SK-N-SH treated with all-trans-retinoic acid at 6 μM for 48 hours (cell line): ENCODE measurements at regions not wholly inside any gene's neighbourhood (a gene's known extent, or its start where the extent isn't known, plus 50 kb on each side); places are given as distances from the start of the nearest gene placed in this dataset.

Experiments used
- ARNTL ChIP-seq: fragments of 450-650 bp; formaldehyde crosslinking; IDR thresholded peaks from 2 replicates; pipeline ENCODE4 v1.5.0; 2020; ENCODE audit warnings: low read depth, mild to moderate bottlenecking, moderate library complexity, borderline replicate concordance
- CSDC2 ChIP-seq: fragments of 250-450 bp; sonication (Bioruptor Pico); IDR thresholded peaks from 2 replicates; pipeline ENCODE4 v1.5.0; 2020; ENCODE audit warnings: mild to moderate bottlenecking, moderate library complexity
- PPARA ChIP-seq: fragments of 250-450 bp; sonication (Bioruptor Pico); IDR thresholded peaks from 2 replicates; pipeline ENCODE4 v1.5.0; 2020; ENCODE audit warnings: mild to moderate bottlenecking, borderline replicate concordance
- ZFP30 ChIP-seq: fragments of 450-650 bp; formaldehyde crosslinking; IDR thresholded peaks from 2 replicates; pipeline ENCODE4 v1.5.0; 2022; ENCODE audit warnings: mild to moderate bottlenecking, moderate library complexity

DNA sequence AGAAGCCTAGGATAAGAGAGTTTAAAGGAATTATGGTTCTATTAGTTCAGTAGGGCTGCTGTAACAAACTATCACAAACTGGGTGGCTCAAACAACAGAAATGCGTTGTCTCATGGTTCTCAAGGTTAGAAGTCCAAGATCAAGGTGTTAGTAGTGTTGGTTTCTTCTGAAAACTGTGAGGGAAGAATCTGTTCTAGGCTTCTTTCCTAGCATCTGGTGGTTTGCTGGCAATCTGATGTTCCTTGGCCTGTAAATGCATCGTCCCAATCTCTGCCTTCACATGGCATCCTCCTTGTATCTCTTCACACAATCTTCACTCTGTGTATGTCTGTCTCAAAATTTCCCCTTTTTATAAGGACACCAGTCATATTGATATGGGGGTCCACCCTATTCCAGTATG, 76.3 kb downstream of the MDH1 start:
- TF ChIP-seq ZFP30: no peak
- no peak for TF ChIP-seq PPARA
- TF ChIP-seq CSDC2 (CRISPR knock-in tag): no peak
- no peak for TF ChIP-seq ARNTL (CRISPR knock-in tag)
